NCI-H82 (cell line): ENCODE measurements at regions not wholly inside any gene's neighbourhood (a gene's known extent, or its start where the extent isn't known, plus 50 kb on each side); places are given as distances from the start of the nearest gene placed in this dataset.

ENCODE experiments used
- DNase-seq: peaks from one replicate; lab custom pipeline; 2025; lab: John Stamatoyannopoulos, UW

DNA sequence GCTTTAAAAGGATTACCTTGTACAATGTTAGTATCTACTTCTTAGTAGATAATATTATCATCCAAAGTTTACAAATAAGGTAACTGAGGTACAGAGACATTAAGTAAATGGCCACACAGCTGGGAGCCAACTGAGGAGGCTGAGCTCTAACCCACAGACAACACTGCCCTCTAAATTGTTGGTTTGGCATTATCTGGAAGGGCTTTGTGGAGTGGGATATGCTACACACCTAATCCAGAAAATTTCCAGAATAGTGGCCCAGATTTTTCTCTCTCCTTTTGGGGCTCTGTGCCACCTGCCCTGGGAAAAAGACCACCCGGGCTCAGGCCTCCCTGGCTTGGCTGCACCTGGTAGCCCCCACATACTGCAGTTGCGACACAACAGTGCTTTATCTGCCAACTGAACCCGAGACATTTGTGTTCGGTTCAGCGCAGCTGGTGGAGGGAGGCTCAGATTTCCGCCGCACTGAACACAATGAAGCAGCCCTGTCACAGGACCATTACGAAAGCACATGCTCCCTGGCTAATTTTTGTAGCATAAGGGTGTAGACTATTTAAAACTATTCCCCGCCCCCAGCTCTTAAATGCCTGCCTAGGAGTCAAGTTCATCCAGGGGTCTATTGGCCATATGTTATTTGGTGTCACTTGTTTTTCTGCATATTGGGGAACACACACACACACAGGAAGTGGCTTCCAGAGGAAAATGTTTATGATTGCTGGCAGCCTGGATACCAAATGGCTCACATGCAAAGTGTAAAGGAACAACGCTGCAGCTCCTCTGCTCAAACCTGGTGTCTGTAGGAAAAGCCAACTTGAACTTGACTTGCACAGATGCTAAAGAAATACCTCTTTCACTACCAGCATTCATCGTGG is 92.3 kb upstream of the ESRRG start:
- DNase-seq, result peak; percentile 64

GRCh38 chr1:216814576-216815259 is 91.5 kb upstream of the ESRRG start:
- no peak for DNase-seq

- DNase-seq, result no peak
Measured at GRCh38 chr1:216812966-216813365, 89.7 kb upstream of the ESRRG start.

GRCh38 chr1:216809649-216810048 is 86.4 kb upstream of the ESRRG start:
- DNase-seq, result no peak

DNA sequence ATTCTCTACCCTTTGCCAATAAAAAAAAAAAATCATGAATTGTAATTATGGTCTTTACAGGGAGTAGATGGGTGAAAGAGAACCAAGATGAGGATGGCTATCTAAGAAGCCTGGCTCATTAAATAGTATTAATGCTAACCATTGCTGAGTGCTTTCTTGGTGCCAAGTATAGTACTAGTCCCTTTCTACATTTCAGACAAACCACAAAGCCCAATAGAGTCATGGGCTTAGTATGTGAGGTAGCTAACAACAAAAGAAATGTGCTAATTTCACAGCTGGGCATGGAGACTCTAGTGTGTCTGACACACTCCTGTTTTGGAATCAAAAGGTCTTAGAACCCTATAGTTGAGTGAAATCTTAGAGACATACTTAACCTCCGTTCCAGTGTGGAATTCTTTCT is 84.5 kb upstream of the ESRRG start:
- no peak for DNase-seq

GRCh38 chr1:216805953-216806352 is 82.7 kb upstream of the ESRRG start:
- no peak for DNase-seq

- no peak for DNase-seq
Measured at GRCh38 chr1:216805233-216805632, 82.0 kb upstream of the ESRRG start.

- DNase-seq, result no peak
Measured at GRCh38 chr1:216804111-216804510, 80.9 kb upstream of the ESRRG start.

GRCh38 chr1:216794586-216794985 is 71.4 kb upstream of the ESRRG start:
- no peak for DNase-seq

DNA sequence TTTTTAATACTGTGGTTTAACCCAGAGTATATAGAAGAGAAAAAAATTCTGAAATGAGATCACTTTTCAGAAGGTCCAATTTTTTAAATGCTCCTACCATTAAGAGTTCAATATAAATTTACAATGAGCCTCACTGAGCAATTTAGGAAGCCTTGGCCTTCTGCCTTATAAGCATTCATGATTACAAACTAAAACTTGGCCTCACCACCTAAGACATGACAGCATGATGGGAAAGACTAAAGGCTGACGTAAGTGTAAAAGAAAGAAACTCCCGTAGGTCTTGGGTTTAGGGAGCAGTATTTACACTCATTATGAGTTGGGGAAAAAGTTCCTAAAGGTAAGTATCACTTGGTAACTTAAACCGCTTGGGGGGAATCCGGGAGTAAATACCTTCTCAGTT is 70.7 kb upstream of the ESRRG start:
- DNase-seq, result no peak

DNA sequence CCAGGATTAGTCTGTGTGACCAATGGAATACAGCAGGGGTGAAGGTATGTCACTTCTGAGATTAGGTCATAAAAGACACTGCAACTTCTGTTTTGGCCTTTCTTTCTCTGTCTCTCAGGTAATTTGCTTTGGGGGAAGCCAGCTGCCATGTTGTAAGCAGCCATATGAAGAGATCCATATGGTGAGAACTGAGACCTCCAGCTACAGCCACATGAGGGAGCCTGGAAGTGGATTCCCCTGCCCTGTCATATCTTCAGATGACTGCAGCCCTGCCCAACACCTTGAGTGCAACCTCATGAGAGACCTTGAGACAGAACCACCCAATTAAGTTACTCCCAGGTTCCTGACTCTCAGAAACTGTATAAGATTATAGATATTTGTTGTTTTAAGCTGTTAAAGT is 70.1 kb upstream of the ESRRG start:
- DNase-seq, result peak; percentile 63

GRCh38 chr1:216788671-216789070 is 65.4 kb upstream of the ESRRG start:
- DNase-seq, result no peak

DNA sequence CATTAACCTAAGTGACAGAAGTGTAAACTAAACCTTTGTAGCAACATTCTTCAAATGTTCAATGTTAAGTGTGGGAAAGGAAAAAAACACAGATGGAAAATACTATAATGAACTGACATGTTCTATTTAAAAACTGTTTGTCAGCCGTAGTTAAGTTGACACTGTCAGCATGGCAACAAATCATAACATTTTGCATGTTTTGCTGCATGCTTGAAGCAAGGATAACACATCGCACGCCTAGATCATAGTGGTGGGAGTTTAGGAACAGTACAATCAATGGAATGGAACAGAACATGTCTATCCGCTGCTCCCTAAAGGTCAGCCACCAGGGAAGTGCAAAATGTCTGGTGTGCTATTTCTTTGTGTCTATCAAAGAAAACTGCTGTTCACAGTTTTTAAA is 62.5 kb upstream of the ESRRG start:
- DNase-seq, result no peak

DNA sequence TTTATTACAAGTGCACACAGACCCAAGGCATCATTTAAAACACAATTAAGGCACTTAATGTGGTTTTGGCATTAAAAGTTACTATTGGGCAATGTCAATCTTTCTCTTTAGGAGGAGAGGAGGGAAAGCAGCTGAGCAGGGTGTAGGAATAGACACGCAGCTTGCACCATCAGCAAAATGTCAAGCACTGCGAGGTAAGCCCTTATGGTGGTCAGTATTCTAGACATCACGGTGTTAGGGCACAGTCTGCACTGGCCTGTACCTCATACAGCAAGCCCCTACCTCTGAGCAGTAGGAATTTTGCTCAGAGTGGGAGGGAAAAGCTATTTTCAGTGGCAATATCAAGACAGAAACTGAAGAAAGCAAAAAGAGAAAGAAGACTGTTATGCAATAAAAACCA is 62.0 kb upstream of the ESRRG start:
- no peak for DNase-seq

- DNase-seq, result peak; percentile 40
Measured at GRCh38 chr1:216779686-216780085, 56.5 kb upstream of the ESRRG start.

DNA sequence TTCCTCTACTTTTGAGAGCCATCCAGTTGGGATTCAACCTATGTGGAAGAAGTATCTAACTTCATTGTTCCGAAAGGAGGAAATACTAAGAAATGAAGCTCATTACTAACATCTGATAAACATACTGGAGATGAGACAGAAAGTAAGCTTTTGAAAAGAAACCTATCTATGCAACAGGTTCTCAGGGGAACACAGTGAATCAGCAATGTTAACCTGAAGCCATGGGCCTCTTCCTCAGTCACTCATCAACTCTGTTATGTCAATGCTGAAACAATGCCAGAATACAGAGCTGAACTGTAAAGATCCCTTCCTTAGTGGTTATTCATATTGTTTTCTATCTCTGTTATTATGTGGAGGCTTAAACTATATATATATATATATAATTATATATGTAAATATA is 55.5 kb upstream of the ESRRG start:
- peak; percentile 43 for DNase-seq

- no peak for DNase-seq
Measured at GRCh38 chr1:216777148-216777547, 53.9 kb upstream of the ESRRG start.
